Stimulated activated CD4-positive, alpha-beta T cell treated with anti-CD3 and anti-CD28 coated beads, TNF-alpha, amount 100 ng/mL, for 48 hours (primary cell): ENCODE measurements at regions not wholly inside any gene's neighbourhood (a gene's known extent, or its start where the extent isn't known, plus 50 kb on each side); places are given as distances from the start of the nearest gene placed in this dataset.
"Not testable (repeated sequence)": the region's sequence is repeated elsewhere in the genome, so short reads cannot be mapped to it uniquely, and the experiment has no call there.

Experiments
- DNase-seq, 3 donors: peaks; one replicate each; pipeline ENCODE4 v3.0.0-alpha.2; 2020; ENCODE audit warnings: low read depth in 3 of 3

- no peak for DNase-seq
Measured at GRCh38 chr9:108411632-108412031, 444.2 kb downstream of the ACTL7B start.

- no peak for DNase-seq
Measured at GRCh38 chr9:108410161-108410560, 445.6 kb downstream of the ACTL7B start.

DNA sequence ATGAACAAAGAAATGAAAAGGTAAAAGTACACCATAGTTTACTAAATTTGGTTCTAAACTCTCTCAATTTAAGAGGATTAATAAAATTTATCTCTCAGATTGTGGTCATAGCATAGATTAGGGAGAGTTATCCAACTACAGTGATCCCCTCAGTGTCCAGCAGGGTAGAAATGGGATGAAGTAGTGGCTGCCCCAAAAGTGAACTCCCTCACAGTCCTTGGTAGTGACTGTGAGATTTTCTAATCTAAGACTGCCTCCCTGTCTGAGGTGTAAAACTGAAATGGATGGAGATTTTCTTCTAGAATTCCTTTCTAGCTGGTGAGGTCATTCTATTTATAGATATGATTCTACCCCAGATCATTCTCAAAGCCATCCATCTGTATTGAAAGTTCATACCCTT lies 455.5 kb downstream of the ACTL7B start:
- DNase-seq = no peak

- DNase-seq = no peak
Measured at GRCh38 chr9:108399851-108400250, 455.9 kb downstream of the ACTL7B start.

DNA sequence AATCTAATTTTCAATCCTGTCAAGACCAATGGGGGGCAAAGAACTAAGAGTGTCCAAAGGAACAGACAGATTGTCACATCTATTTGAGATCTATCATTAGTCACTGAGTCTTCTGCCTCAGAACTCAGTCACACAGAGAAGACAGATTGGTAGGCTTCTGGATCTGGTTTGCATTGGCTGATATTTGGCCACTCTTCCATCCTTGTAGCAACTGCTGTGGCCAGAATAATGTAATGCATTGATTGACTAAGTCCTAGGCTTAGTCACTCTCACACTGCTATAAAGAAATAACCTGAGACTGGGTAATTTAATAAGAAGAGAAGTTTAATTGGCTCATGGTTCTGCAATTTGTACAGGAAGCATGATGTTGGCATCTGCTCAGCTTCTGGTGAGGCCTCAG lies 458.5 kb downstream of the ACTL7B start:
- no peak for DNase-seq

GRCh38 chr9:108396611-108397010 lies 459.2 kb downstream of the ACTL7B start:
- DNase-seq = no peak

GRCh38 chr9:108396193-108396592 lies 459.6 kb downstream of the ACTL7B start:
- no peak for DNase-seq

- no peak for DNase-seq
Measured at GRCh38 chr9:108395421-108395820, 460.4 kb downstream of the ACTL7B start.

DNA sequence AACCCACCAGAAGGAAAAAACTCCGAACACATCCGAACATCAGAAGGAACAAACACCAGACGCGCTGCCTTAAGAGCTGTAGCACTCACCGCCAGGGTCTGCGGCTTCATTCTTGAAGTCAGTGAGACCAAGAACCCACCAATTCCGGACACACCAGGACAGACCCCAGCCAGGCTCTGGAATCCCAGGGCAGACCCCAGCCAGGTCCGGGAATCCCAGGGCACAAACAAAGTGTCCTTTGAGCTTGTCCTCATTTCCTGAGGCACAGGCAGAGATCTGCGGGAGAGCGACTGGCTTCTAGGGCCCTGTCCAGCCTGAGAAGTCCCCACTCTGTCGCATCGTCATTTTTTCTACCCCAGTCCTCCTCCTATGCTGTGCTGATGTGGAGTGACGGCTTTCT lies 461.1 kb downstream of the ACTL7B start:
- DNase-seq = no peak

DNA sequence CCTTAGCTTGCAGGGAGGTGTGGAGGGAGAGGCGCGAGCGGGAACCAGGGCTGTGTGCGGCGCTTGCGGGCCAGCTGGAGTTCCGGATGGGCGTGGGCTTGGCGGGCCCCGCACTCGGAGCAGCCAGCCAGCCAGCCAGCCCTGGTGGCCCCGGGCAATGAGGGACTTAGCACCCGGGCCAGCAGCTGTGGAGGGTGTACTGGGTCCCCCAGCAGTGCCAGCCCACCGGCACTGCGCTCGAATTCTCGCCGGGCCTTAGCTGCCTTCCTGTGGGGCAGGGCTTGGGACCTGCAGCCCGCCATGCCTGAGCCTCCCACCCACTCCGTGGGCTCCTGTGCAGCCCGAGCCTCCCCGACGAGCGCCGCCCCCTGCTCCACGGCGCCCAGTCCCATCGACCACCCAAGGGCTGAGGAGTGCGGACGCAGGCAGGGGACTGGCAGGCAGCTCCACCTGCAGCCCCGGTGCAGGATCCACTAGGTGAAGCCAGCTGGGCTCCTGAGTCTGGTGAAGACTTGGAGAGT lies 462.2 kb downstream of the ACTL7B start:
- DNase-seq = not testable (repeated sequence)

DNA sequence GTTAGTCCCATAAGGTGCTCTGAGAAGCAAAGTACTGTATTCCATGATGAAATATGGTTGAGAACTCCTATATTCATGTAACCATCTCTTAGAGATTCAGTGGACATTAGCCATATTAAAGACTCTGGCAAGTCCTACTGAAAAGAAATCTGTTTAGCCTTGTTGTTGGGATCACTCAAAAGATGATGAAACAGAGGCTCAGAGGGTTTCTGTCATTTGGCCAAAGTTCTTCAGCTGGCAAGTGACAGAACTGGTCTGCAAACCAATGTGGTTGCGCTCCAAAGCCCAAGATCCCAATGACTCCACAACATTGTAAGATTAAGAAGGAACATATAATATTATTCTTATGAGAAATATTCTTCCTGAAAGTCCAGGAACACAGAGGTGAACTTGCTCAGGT lies 462.9 kb downstream of the ACTL7B start:
- no peak for DNase-seq

DNA sequence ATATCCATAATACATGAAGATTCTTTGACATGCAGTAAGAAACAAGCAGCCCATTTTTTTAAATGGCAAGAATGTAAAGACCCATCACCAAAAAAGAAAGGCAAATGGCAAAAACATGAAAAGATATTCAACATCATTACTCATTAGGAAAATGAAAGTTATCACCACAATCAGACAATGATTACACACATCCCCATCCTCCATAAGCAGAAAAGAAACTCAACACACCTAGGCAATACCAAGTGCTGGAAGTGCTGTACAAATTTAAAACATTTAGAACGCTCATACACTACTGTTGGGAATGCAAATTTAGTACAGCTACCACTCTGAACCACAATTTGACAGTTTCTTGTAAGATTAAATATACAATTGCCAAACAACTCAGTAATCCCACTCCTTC lies 466.7 kb downstream of the ACTL7B start:
- DNase-seq = no peak

- no peak for DNase-seq
Measured at GRCh38 chr9:108386859-108387384, 468.9 kb downstream of the ACTL7B start.

GRCh38 chr9:108386032-108386431 lies 469.8 kb downstream of the ACTL7B start:
- DNase-seq = no peak

DNA sequence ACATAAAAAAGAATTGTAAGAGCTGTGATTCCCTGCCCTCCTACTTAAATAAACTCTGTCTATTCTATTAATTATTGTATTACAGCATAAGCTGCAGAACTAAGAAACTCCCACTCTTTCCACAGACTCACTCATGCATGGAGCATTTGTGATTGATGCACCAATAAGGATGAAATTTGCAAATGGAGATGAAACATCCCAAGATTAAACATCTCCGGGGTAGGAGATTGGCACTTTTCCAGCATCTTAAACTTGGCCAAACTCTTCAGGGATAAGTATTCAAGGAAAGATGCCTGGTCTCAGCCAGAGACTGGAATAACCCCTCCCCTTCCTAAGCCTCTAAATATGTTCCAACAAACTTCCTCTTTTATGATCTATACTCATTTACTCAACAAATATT lies 472.0 kb downstream of the ACTL7B start:
- no peak for DNase-seq

DNA sequence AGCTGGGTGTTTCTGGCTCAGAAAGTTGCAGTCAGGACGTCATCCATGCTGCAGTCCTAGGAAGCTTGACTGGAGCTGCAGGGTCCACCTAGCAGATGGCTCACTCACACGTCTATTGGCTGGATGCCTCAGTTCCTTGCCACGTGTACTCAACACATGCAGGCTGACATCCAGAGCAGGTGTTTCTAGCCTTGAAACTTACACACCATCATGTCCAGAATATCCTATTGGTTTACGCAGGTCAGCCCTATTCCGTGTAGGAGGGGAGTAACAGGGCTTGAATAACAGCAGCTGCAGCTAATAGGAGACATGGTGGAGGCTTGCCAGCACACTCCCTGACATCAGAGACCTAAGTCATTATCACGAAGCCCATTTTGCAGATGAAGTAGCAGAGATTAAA lies 473.5 kb downstream of the ACTL7B start:
- no peak for DNase-seq

GRCh38 chr9:108377881-108378280 lies 477.9 kb downstream of the ACTL7B start:
- DNase-seq = no peak

GRCh38 chr9:108377382-108377781 lies 478.4 kb downstream of the ACTL7B start:
- no peak for DNase-seq

DNA sequence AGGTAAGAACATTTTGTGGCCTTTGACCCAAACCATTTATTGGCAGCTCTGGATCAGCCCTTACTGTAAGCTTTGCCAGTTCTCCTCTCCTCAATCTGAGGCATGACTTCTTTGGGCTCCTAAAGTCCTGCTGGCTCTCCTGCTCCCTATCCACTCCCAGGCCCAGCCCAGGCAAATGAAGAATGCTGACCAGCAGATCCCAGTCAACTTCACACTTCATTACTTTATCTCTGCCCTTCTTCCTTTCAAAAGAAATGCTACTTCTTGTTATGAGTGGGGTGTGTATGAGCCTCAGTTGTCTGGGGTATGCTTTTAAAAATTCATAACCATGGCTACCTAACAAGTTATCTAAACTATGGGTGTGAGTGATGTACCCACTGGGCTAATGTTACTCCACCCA lies 479.6 kb downstream of the ACTL7B start:
- DNase-seq = no peak

DNA sequence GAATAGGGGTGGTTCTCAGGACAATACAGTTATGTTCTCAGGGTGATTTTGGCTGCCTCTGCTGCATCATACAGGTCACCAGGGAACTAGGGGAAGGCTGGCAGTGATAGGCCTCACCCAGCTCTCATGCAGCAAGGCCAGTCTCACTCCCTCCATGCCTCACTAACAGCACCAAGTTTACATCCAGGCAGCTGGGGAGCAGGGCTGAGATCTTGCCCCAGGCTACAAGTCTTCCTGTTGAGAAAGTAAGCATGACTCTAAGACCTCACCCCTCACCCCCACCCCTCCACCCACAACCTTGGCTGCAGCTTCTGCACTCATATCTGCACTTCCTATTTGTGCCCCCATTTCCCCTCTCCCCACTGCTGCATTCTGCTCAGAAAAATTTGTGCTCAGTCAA lies 481.2 kb downstream of the ACTL7B start:
- no peak for DNase-seq

- DNase-seq = no peak
Measured at GRCh38 chr9:108367188-108367587, 488.6 kb downstream of the ACTL7B start.

GRCh38 chr9:108363311-108363710 lies 492.5 kb downstream of the ACTL7B start:
- DNase-seq = no peak

DNA sequence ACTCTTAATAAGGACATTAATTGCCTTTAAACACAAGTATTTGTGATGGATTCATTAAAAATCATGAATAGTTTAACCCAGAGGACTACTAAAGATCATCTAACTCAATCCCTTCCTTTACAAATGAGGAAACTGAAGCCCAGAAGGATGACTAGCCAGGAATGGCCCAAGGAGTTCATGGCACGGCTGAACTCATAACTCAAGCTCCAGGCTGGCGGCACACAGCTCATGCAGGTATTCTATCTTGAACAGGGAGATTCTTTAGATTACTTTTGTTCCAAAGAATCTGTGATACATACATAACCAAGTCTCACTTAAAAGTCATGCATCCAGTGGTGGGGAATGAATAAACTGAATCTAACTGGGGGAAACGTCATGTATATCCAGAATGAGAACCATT lies 495.5 kb downstream of the ACTL7B start:
- DNase-seq = no peak

GRCh38 chr9:108356806-108357205 lies 499.0 kb downstream of the ACTL7B start:
- no peak for DNase-seq
